DOHH2 (cell line): ENCODE measurements at regions not wholly inside any gene's neighbourhood (a gene's known extent, or its start where the extent isn't known, plus 50 kb on each side); places are given as distances from the start of the nearest gene placed in this dataset.
"Not testable (repeated sequence)": the region's sequence is repeated elsewhere in the genome, so short reads cannot be mapped to it uniquely, and the experiment has no call there.

Experiments
- H3F3A ChIP-seq: fragments of 200-600 bp; sonication (generic), shearing (Covaris generic); 2 replicates; pipeline ENCODE4 v1.6.0; 2016; ENCODE audit warnings: antibody characterized with exemption, mild to moderate bottlenecking; ENCODE audit not compliant: control insufficient read depth, insufficient read depth
- H3K27ac ChIP-seq: fragments of 200-600 bp; sonication (generic); 2 replicates; pipeline ENCODE4 v1.5.1; 2014; ENCODE audit warnings: low read depth, mild to moderate bottlenecking, low read length, moderate library complexity
- H3K27me3 ChIP-seq: fragments of 200-600 bp; sonication (generic); 2 replicates; pipeline ENCODE4 v1.6.1; 2014; ENCODE audit warnings: mild to moderate bottlenecking, low read length, mixed read lengths; ENCODE audit not compliant: control insufficient read depth
- H3K36me3 ChIP-seq: fragments of 200-600 bp; sonication (generic); 2 replicates; pipeline ENCODE4 v1.6.1; 2014; ENCODE audit warnings: mild to moderate bottlenecking, low read length, moderate library complexity, mixed read lengths; ENCODE audit not compliant: control insufficient read depth
- H3K4me1 ChIP-seq: fragments of 200-600 bp; sonication (generic); 2 replicates; pipeline ENCODE4 v1.6.1; 2014; ENCODE audit warnings: mild to moderate bottlenecking, low read length, mixed read lengths; ENCODE audit not compliant: control insufficient read depth
- H3K4me2 ChIP-seq: fragments of 200-600 bp; sonication (generic); 2 replicates; pipeline ENCODE4 v1.6.0; 2014; ENCODE audit warnings: mild to moderate bottlenecking, low read length, moderate library complexity
- H3K4me3 ChIP-seq: fragments of 200-600 bp; sonication (generic); 2 replicates; pipeline ENCODE4 v1.5.1; 2014; ENCODE audit warnings: mild to moderate bottlenecking, low read length, mixed read lengths
- H3K79me2 ChIP-seq: fragments of 200-600 bp; sonication (generic); 2 replicates; pipeline ENCODE4 v1.6.1; 2014; ENCODE audit warnings: mild to moderate bottlenecking, low read length, mixed read lengths; ENCODE audit not compliant: control insufficient read depth
- H3K9me2 ChIP-seq: fragments of 200-600 bp; sonication (generic); replicated peaks from 2 replicates; pipeline ENCODE4 v1.6.1; 2014; ENCODE audit warnings: mild to moderate bottlenecking, low read length, mixed read lengths; ENCODE audit not compliant: control insufficient read depth
- H3K9me3 ChIP-seq: fragments of 200-600 bp; sonication (generic); 2 replicates; pipeline ENCODE4 v1.6.1; 2014; ENCODE audit warnings: antibody characterized with exemption, low read length, mixed read lengths; ENCODE audit not compliant: control insufficient read depth, insufficient read depth
- H4K20me1 ChIP-seq: fragments of 200-600 bp; sonication (generic); 2 replicates; pipeline ENCODE4 v1.6.0; 2014; ENCODE audit warnings: low read depth, mild to moderate bottlenecking, antibody characterized with exemption, low read length, moderate library complexity; ENCODE audit not compliant: control insufficient read depth, insufficient read depth
- EZH2phosphoT487 ChIP-seq: fragments of 200-600 bp; sonication (generic); IDR thresholded peaks from 2 replicates; pipeline ENCODE4 v1.6.1; 2017; ENCODE audit warnings: borderline replicate concordance, mild to moderate bottlenecking, antibody characterized with exemption, low read length, moderate library complexity, mixed read lengths
- TF ChIP-seq, protein P1 (sequence below): fragments of 200-600 bp; sonication (generic); IDR thresholded peaks from one replicate; pipeline ENCODE4 v1.5.1; 2014; ENCODE audit warnings: antibody characterized with exemption, mild to moderate bottlenecking, low read depth, low read length; ENCODE audit not compliant: poor library complexity, severe bottlenecking

DNA sequence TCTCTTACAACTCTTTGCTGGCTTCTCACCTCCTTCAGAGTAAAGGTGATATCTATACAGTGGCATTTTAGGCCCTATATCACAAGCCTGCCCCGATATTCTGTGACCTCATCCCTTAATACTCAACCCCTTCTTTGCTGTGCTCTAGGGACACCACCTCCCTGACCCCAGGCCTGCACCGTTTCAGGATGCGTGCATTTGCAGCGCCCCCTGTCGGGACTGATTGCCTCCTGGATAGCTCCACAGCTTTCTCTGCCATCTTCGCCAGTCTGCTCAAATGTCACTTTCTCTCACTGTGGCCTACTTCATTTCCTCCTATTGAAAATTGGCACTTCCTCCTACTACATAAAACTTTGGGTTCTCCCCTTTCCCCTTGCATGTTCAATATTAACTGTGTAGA, 289.6 kb downstream of the SOCS6 start:
- H3K4me2 ChIP-seq, result no peak overlapping the region
- H3K4me1 ChIP-seq, result no peaks in the 10 kb centered on the region
- no peak overlapping the region for H3K4me3 ChIP-seq
- TF ChIP-seq, protein P1, sequence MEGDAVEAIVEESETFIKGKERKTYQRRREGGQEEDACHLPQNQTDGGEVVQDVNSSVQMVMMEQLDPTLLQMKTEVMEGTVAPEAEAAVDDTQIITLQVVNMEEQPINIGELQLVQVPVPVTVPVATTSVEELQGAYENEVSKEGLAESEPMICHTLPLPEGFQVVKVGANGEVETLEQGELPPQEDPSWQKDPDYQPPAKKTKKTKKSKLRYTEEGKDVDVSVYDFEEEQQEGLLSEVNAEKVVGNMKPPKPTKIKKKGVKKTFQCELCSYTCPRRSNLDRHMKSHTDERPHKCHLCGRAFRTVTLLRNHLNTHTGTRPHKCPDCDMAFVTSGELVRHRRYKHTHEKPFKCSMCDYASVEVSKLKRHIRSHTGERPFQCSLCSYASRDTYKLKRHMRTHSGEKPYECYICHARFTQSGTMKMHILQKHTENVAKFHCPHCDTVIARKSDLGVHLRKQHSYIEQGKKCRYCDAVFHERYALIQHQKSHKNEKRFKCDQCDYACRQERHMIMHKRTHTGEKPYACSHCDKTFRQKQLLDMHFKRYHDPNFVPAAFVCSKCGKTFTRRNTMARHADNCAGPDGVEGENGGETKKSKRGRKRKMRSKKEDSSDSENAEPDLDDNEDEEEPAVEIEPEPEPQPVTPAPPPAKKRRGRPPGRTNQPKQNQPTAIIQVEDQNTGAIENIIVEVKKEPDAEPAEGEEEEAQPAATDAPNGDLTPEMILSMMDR, result peak; percentile 42
- TF ChIP-seq EZH2phosphoT487, result no peak
- H3K79me2 ChIP-seq, result no peaks in the 10 kb centered on the region
- H3K36me3 ChIP-seq, result no peaks in the 10 kb centered on the region
- no peak overlapping the region for H3K27ac ChIP-seq
- no peaks in the 10 kb centered on the region for H3K9me2 ChIP-seq
- H4K20me1 ChIP-seq, result no peaks in the 10 kb centered on the region
- H3K9me3 ChIP-seq, result no peaks in the 10 kb centered on the region
- no peaks in the 10 kb centered on the region for H3K27me3 ChIP-seq
- H3F3A ChIP-seq, result no peaks in the 10 kb centered on the region

DNA sequence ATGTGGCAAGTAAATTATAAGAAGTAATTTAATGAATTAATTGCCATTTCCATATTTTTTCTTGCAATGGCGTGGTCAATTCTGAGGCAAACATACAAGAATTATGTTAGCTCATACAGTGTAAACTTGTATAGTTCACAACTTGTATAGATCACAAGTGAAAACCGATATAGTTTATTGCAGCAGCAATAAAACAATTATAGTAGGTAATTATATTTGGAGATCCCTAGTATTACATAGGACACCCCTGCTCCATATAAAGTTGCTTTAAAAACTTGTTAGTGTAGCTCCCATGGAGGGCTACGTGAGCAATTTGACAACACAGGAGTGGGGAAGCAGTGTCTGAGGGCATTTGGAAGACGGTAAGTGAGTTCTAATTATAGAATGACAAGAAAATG, 288.2 kb downstream of the SOCS6 start:
- H3K9me3 ChIP-seq, result no peaks in the 10 kb centered on the region
- H4K20me1 ChIP-seq, result no peaks in the 10 kb centered on the region
- no peak overlapping the region for H3K27ac ChIP-seq
- H3K79me2 ChIP-seq, result no peaks in the 10 kb centered on the region
- H3F3A ChIP-seq, result no peaks in the 10 kb centered on the region
- no peak overlapping the region for H3K4me2 ChIP-seq
- no peaks in the 10 kb centered on the region for H3K27me3 ChIP-seq
- H3K36me3 ChIP-seq, result no peaks in the 10 kb centered on the region
- no peak for TF ChIP-seq EZH2phosphoT487
- TF ChIP-seq, protein P1, result no peak
- no peaks in the 10 kb centered on the region for H3K9me2 ChIP-seq
- H3K4me1 ChIP-seq, result no peaks in the 10 kb centered on the region
- no peak overlapping the region for H3K4me3 ChIP-seq

DNA sequence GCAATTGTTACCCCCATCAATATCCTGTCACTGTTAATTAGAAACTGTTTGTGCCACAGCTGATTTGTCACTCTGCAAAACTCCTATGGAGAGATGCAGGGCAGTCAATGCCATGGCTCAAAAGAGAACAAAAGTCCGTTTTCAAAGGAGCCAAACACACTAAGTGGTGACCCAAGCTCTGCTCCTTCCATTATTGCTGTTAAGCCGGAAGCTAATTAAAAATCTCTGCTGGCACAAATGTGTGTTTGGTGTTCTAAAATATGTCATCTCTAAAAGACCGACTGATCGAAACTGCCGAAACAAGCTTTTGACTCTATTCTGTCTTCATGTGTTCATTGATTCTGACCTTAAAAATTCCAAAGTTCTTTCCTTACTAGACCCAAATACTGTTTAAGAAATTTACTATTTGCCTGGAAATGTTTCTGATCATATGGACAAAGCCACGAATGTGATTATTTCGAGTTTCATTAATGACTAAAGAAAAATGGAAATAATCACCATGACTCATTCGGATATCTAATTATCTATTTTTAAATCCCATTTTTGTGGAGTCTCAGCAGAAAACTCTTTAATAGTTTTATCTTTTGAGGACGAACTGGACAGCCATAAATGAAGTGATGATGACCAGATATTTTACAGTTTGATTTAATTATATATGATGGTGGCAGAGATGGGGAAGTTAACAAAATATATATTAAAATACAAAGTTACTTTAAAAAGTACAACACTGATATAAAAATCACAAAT, 287.6 kb downstream of the SOCS6 start:
- TF ChIP-seq, protein P1, result no peak
- TF ChIP-seq EZH2phosphoT487, result no peak
- H3K9me3 ChIP-seq, result no peaks in the 10 kb centered on the region
- H4K20me1 ChIP-seq, result no peaks in the 10 kb centered on the region
- no peaks in the 10 kb centered on the region for H3K36me3 ChIP-seq
- no peak overlapping the region for H3K27ac ChIP-seq
- H3F3A ChIP-seq, result no peaks in the 10 kb centered on the region
- no peak overlapping the region for H3K4me3 ChIP-seq
- no peaks in the 10 kb centered on the region for H3K79me2 ChIP-seq
- H3K4me1 ChIP-seq, result no peaks in the 10 kb centered on the region
- no peaks in the 10 kb centered on the region for H3K9me2 ChIP-seq
- no peaks in the 10 kb centered on the region for H3K27me3 ChIP-seq
- no peak overlapping the region for H3K4me2 ChIP-seq

DNA sequence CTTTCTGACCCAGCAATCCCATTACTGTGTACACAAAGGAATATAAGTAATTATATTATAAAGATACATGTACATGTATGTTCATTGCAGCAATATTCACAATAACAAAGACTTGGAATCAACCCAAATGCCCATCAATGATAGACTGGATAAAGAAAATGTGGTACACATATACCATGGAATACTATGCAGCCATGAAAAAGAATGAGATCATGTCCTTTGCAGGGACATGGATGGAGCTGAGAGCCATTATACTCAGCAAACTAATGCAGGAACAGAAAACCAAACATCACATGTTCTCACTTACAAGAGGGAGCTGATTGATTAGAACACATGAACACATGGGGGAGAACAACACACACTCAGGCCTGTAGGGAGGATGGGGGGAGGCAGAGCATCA, 286.1 kb downstream of the SOCS6 start:
- not testable (repeated sequence) for H3F3A ChIP-seq, H3K4me3 ChIP-seq, H3K27me3 ChIP-seq, H3K79me2 ChIP-seq, H3K27ac ChIP-seq, H3K9me3 ChIP-seq, H3K9me2 ChIP-seq, H3K4me2 ChIP-seq, H4K20me1 ChIP-seq, H3K4me1 ChIP-seq, H3K36me3 ChIP-seq

DNA sequence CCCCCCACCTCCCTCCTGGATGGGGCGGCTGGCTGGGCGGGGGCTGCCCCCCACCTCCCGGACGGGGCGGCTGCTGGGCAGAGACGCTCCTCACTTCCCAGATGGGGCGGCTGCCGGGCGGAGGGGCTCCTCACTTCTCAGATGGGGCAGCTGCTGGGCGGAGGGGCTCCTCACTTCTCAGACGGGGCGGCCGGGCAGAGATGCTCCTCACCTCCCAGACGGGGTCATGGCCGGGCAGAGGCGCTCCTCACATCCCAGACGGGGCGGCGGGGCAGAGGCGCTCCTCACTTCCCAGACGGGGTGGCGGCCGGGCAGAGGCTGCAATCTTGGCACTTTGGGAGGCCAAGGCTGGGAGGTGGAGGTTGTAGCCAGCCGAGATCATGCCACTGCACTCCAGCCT, 280.8 kb downstream of the SOCS6 start:
- not testable (repeated sequence) for H3K4me3 ChIP-seq, H4K20me1 ChIP-seq

More for the DNA sequence above, 280.8 kb downstream of the SOCS6 start:
- not testable (repeated sequence) for H3K4me2 ChIP-seq, H3K79me2 ChIP-seq, H3K36me3 ChIP-seq, H3K27ac ChIP-seq, H3K27me3 ChIP-seq, H3K4me1 ChIP-seq, H3F3A ChIP-seq, H3K9me3 ChIP-seq, H3K9me2 ChIP-seq
